Heart left ventricle (tissue), 16 donors: ENCODE measurements at regions not wholly inside any gene's neighbourhood (a gene's known extent, or its start where the extent isn't known, plus 50 kb on each side); places are given as distances from the start of the nearest gene placed in this dataset.
A peak's percentile ranks its signal among the peaks of the same experiment; 100 is the strongest.

ENCODE experiments used
- ATAC-seq, 4 donors: fragments of 200-7000 bp; cut with Tn5 transposase; one replicate each; pipeline ENCODE4 v1.9.1; 2020 to 2022; ENCODE audit warnings: moderate library complexity in 4 of 4, mild to moderate bottlenecking in 3 of 4, moderate number of reproducible peaks in 1 of 4
- DNase-seq, 5 donors: peaks; one replicate each; pipeline ENCODE4 v3.0.0-alpha.2; 2020
- H3K27ac ChIP-seq, 12 donors: fragments of 200-600 bp; sonication (generic) in 4 of 12; one replicate each; pipeline versions ENCODE4 v1.5.0 to v1.8.0; 2016 to 2022; ENCODE audit warnings: mild to moderate bottlenecking in 2 of 12
- H3K27me3 ChIP-seq, 9 donors: fragments of 200-600 bp; sonication (generic) in 2 of 9; one replicate each; pipeline versions ENCODE4 v1.5.1 to v1.8.0; 2016 to 2022; ENCODE audit warnings: mild to moderate bottlenecking in 3 of 9
- H3K36me3 ChIP-seq, 9 donors: fragments of 200-600 bp; sonication (generic) in 2 of 9; one replicate each; pipeline versions ENCODE4 v1.5.0 to v1.8.0; 2018 to 2022; ENCODE audit warnings: mild to moderate bottlenecking in 2 of 9
- H3K4me1 ChIP-seq, 12 donors: fragments of 200-600 bp; sonication (generic) in 4 of 12; one replicate each; pipeline versions ENCODE4 v1.5.0 to v1.8.0; 2016 to 2022; ENCODE audit warnings: mild to moderate bottlenecking in 3 of 12
- H3K4me3 ChIP-seq, 12 donors: fragments of 200-600 bp; sonication (generic) in 4 of 12; one replicate each; pipeline versions ENCODE4 v1.5.0 to v1.8.0; 2017 to 2022; ENCODE audit warnings: mild to moderate bottlenecking in 9 of 12, moderate library complexity in 4 of 12
- H3K9me3 ChIP-seq, 12 donors: fragments of 200-600 bp; sonication (generic) in 4 of 12; one replicate each; pipeline versions ENCODE4 v1.5.0 to v1.8.0; 2016 to 2022; ENCODE audit warnings: mild to moderate bottlenecking in 1 of 12
- CTCF ChIP-seq, 12 donors: fragments of 200-600 bp; sonication (generic) in 4 of 12; IDR thresholded peaks; one replicate each; pipeline versions ENCODE4 v1.5.0 to v1.8.0; 2018 to 2022; ENCODE audit warnings: antibody characterized with exemption in 12 of 12, mild to moderate bottlenecking in 5 of 12
- POLR2A ChIP-seq, 2 donors: fragments of 450-650 bp; IDR thresholded peaks; one replicate each; pipeline ENCODE4 v1.6.1; 2017; ENCODE audit warnings: antibody characterized with exemption in 2 of 2, mild to moderate bottlenecking in 2 of 2, moderate library complexity in 2 of 2
- WGBS, 4 donors: extraction: QIAGEN DNeasy Blood & Tissue Kit in 2 of 4; methylation state at CpG; one replicate each; pipeline versions ENCODE4 v1.1.5 to v1.1.7; 2013 to 2018; 5-methylcytosine and 5-hydroxymethylcytosine counted together
- intact Hi-C, 10 donors: fragments of 100-400 bp; cut with DNase I; formaldehyde crosslinking; loops; one replicate each; pipeline versions ENCODE4 v1.11.1 to v1.14.2; 2022
- donor health status: ischemic (EF 13 %, LVEDD 7.1; RV severe dilation, severe dysfunction).
- donor health status: healthy with polysubstance abuse.
- donor health status: DM: no; HTN: yes; CAD: no.
- donor health status: DM: no; HTN: no; CAD: no.
- donor health status: ischemic (EF 25% LVEDD 6.9; RV normal size, moderate dysfunction).
- donor health status: ischemic (EF 25% LVEDD 5.7; RV mildly dilated, moderate dysfunction).
- donor health status: healthy.
- donor health status: DM: yes; HTN: yes; CAD: no.
- donor health status: ischemic (EF 35%, LVEDD 5.7; RV mildly dilated, moderate dysfunction).
- donor health status: nonischemic (EF 11% LVEDD 7.7; RV severe dilation, severe dysfunction).
- donor health status: DM: yes; HTN: yes; CAD: no.
- donor health status: PGD.
- donor health status: ischemic (EF 29% LVEDD 5.4; RV normal size, mild dysfunction).
- donor health status: nonischemic (EF 23%, LVEDD 6.1; RV moderate dilation, normal function).

- DNase-seq, result no peak
- no peak overlapping the region for H3K4me3 ChIP-seq
- H3K36me3 ChIP-seq, result no peaks in the 10 kb centered on the region
- H3K4me1 ChIP-seq, result no peaks in the 10 kb centered on the region
- no peaks in the 10 kb centered on the region for H3K27me3 ChIP-seq
- H3K9me3 ChIP-seq, result peaks cover 0 to 19% (median 0%) of the 10 kb centered on the region in 12 donors
- intact Hi-C loops, result no loop called here
- no peak for TF ChIP-seq CTCF (IDR thresholded peaks at IDR 0.05)
- no peak for TF ChIP-seq POLR2A (IDR thresholded peaks at IDR 0.05)
- H3K27ac ChIP-seq, result no peak overlapping the region
- no peak for ATAC-seq
- 59 to 65% (median 64%) methylated on average over 2 of the region's 2 CpGs for WGBS, 4 donors
Measured at GRCh38 chr3:147030274-147030673, 376.1 kb downstream of the ZIC4 start.

GRCh38 chr3:147015334-147015733, 391.0 kb downstream of the ZIC4 start:
- intact Hi-C loops, result no loop called here
- TF ChIP-seq POLR2A (IDR thresholded peaks at IDR 0.05) (no peak), CTCF (IDR thresholded peaks at IDR 0.05) (no peak)
- H3K27ac ChIP-seq, result no peak overlapping the region
- no peaks in the 10 kb centered on the region for H3K4me1 ChIP-seq
- ATAC-seq (no peak), DNase-seq (no peak)
- 79 to 91% (median 84%) methylated on average over 3 of the region's 3 CpGs for WGBS, 4 donors
- H3K27me3 ChIP-seq, result no peaks in the 10 kb centered on the region
- H3K9me3 ChIP-seq, result peaks cover 0 to 10% (median 0%) of the 10 kb centered on the region in 12 donors
- no peak overlapping the region for H3K4me3 ChIP-seq
- no peaks in the 10 kb centered on the region for H3K36me3 ChIP-seq

GRCh38 chr3:147008886-147009285, 397.5 kb downstream of the ZIC4 start:
- no peak for DNase-seq
- Histone ChIP-seq H3K27me3 (no peaks in the 10 kb centered on the region), H3K4me3 (no peak overlapping the region), H3K4me1 (no peaks in the 10 kb centered on the region), H3K36me3 (no peaks in the 10 kb centered on the region), H3K27ac (no peak overlapping the region), H3K9me3 (no peaks in the 10 kb centered on the region)
- 74 to 100% (median 79%) methylated on average over 1 of the region's 1 CpG for WGBS, 4 donors
- intact Hi-C loops, result no loop called here
- ATAC-seq, result peak in 2 of 4 donors; percentile 28 to 38
- TF ChIP-seq POLR2A (IDR thresholded peaks at IDR 0.05) (no peak), CTCF (IDR thresholded peaks at IDR 0.05) (no peak)

GRCh38 chr3:147008458-147008857, 397.9 kb downstream of the ZIC4 start:
- Histone ChIP-seq H3K9me3 (no peaks in the 10 kb centered on the region), H3K4me1 (no peaks in the 10 kb centered on the region), H3K27me3 (no peaks in the 10 kb centered on the region), H3K27ac (no peak overlapping the region), H3K36me3 (no peaks in the 10 kb centered on the region), H3K4me3 (no peak overlapping the region)
- TF ChIP-seq POLR2A (IDR thresholded peaks at IDR 0.05), result no peak
- no peak for TF ChIP-seq CTCF (IDR thresholded peaks at IDR 0.05)
- WGBS, 4 donors, result 89 to 95% (median 92%) methylated on average over 2 of the region's 2 CpGs
- intact Hi-C loops, result no loop called here
- DNase-seq, result no peak
- no peak for ATAC-seq
